ENCODE measurements at regions not wholly inside any gene's neighbourhood (a gene's known extent, or its start where the extent isn't known, plus 50 kb on each side); places are given as distances from the start of the nearest gene placed in this dataset.
A peak's percentile ranks its signal among the peaks of the same experiment; 100 is the strongest.
"Not testable (repeated sequence)": the region's sequence is repeated elsewhere in the genome, so short reads cannot be mapped to it uniquely, and the experiment has no call there.

GRCh38 chr21:33121715-33122475 lies 52.0 kb downstream of the OLIG1 start:
- peak in 8 of 56 donors; percentile 10 to 43 (median 22) for DNase-seq

GRCh38 chr21:33122507-33122906 lies 52.6 kb downstream of the OLIG1 start:
- DNase-seq, result no peak

- DNase-seq, result no peak
Measured at GRCh38 chr21:33123374-33124123, 53.6 kb downstream of the OLIG1 start.

- DNase-seq, result no peak
Measured at GRCh38 chr21:33124889-33125288, 54.9 kb downstream of the OLIG1 start.

GRCh38 chr21:33125680-33126375 lies 55.9 kb downstream of the OLIG1 start:
- DNase-seq, result no peak

GRCh38 chr21:33126569-33126968 lies 56.6 kb downstream of the OLIG1 start:
- DNase-seq, result peak in 16 of 56 donors; percentile 4 to 49 (median 24)

- peak in 54 of 56 donors; percentile 17 to 88 (median 69) for DNase-seq
Measured at GRCh38 chr21:33127154-33127867, 57.4 kb downstream of the OLIG1 start.

GRCh38 chr21:33127868-33128242 lies 57.9 kb downstream of the OLIG1 start:
- DNase-seq, result no peak

- no peak for DNase-seq
Measured at GRCh38 chr21:33128538-33128937, 58.6 kb downstream of the OLIG1 start.

- DNase-seq, result no peak
Measured at GRCh38 chr21:33132054-33132453, 62.1 kb downstream of the OLIG1 start.

GRCh38 chr21:33133892-33134291 lies 64.0 kb downstream of the OLIG1 start:
- no peak for DNase-seq

- DNase-seq, result no peak
Measured at GRCh38 chr21:33135925-33136324, 66.0 kb downstream of the OLIG1 start.

- no peak for DNase-seq
Measured at GRCh38 chr21:33136847-33137502, 67.0 kb downstream of the OLIG1 start.

GRCh38 chr21:33139084-33139483 lies 69.1 kb downstream of the OLIG1 start:
- no peak for DNase-seq

GRCh38 chr21:33140288-33140687 lies 70.3 kb downstream of the OLIG1 start:
- no peak for DNase-seq

GRCh38 chr21:33146467-33146866 lies 76.5 kb downstream of the OLIG1 start:
- DNase-seq, result no peak

- DNase-seq, result no peak
Measured at GRCh38 chr21:33149181-33149580, 79.2 kb downstream of the OLIG1 start.

GRCh38 chr21:33150968-33151367 lies 78.8 kb upstream of the IFNAR2 start:
- not testable (repeated sequence) for DNase-seq

GRCh38 chr21:33151941-33152731 lies 77.6 kb upstream of the IFNAR2 start:
- DNase-seq, result peak in 12 of 56 donors; percentile 0 to 24 (median 4)

- DNase-seq, result no peak
Measured at GRCh38 chr21:33152732-33153130, 77.0 kb upstream of the IFNAR2 start.

All from amygdala (tissue), 56 donors.